ENCODE measurements at regions not wholly inside any gene's neighbourhood (a gene's known extent, or its start where the extent isn't known, plus 50 kb on each side); places are given as distances from the start of the nearest gene placed in this dataset.

DNA sequence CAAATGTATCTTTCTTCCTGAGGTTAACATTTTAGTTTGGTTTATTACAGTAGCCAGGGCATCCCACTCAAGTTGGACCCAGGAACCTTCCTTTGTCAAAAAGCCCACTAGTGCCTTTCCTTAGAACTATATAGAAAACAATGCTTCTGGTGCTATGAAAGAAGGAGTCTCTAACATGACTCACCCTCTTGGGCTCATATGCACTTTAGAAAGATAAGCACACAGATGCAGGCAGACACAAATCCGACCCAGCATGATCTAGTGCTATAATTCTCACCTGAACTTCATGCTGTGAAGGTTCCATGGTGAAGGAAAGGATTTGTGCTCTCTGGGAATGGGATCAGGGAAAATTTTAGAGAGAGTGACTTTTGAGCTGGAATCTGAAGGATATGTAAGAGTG is 289.4 kb downstream of the ANKRD50 start:
- TF ChIP-seq, protein P1, sequence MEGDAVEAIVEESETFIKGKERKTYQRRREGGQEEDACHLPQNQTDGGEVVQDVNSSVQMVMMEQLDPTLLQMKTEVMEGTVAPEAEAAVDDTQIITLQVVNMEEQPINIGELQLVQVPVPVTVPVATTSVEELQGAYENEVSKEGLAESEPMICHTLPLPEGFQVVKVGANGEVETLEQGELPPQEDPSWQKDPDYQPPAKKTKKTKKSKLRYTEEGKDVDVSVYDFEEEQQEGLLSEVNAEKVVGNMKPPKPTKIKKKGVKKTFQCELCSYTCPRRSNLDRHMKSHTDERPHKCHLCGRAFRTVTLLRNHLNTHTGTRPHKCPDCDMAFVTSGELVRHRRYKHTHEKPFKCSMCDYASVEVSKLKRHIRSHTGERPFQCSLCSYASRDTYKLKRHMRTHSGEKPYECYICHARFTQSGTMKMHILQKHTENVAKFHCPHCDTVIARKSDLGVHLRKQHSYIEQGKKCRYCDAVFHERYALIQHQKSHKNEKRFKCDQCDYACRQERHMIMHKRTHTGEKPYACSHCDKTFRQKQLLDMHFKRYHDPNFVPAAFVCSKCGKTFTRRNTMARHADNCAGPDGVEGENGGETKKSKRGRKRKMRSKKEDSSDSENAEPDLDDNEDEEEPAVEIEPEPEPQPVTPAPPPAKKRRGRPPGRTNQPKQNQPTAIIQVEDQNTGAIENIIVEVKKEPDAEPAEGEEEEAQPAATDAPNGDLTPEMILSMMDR (IDR thresholded peaks at IDR 0.05), result no peak
- TF ChIP-seq POLR2A (IDR thresholded peaks at IDR 0.05), result no peak
- no peak for TF ChIP-seq EP300 (IDR thresholded peaks at IDR 0.05)

All from upper lobe of left lung (tissue), 4 donors.